ENCODE measurements at regions not wholly inside any gene's neighbourhood (a gene's known extent, or its start where the extent isn't known, plus 50 kb on each side); places are given as distances from the start of the nearest gene placed in this dataset.

- Histone ChIP-seq H3K27me3 (ENCODE audit: control insufficient read depth in 2 of 2, insufficient read depth in 2 of 2, low read length in 2 of 2) (peaks cover 5 to 25% of the 10 kb centered on the region in 2 experiments), H3K4me2 (ENCODE audit: insufficient read depth, low read length) (no peak overlapping the region), H2AFZ (ENCODE audit: low read depth, low read length) (peak overlapping the region; percentile 7; the same call in 1 of the 2 replicates), H3K4me1 (replicated peaks in 1 of 2; ENCODE audit: control insufficient read depth in 2 of 2, insufficient read depth in 2 of 2, low read length in 2 of 2) (peaks cover 6 to 13% of the 10 kb centered on the region in 2 experiments; a peak in 3 of 5 replicates), H3K79me2 (ENCODE audit: control insufficient read depth, insufficient read depth, low read length) (no peaks in the 10 kb centered on the region), H3K4me3 (no peak overlapping the region), H3K36me3 (ENCODE audit: control insufficient read depth, insufficient read depth, low read length) (no peaks in the 10 kb centered on the region), H3K27ac (ENCODE audit: extremely low read depth, low read depth, low read length) (no peak overlapping the region), H3K9me3 (replicated peaks; ENCODE audit: control insufficient read depth, insufficient read depth, low read depth, low read length) (no peaks in the 10 kb centered on the region), H3K9ac (ENCODE audit: insufficient read depth in 1 of 2, low read depth in 2 of 2, low read length in 2 of 2) (no peak overlapping the region), H4K20me1 (replicated peaks; ENCODE audit: control insufficient read depth, insufficient read depth, low read length) (no peaks in the 10 kb centered on the region), H3K9me1 (ENCODE audit: control insufficient read depth, insufficient read depth, low read length) (no peaks in the 10 kb centered on the region)
- ChIA-PET CTCF (ENCODE audit: low intra/inter-chr PET ratio) (no interaction called here), POLR2A (no interaction called here)
- ATAC-seq (no peak), FAIRE-seq (peak; percentile 51), DNase-seq (ENCODE audit: extremely low read depth in 1 of 4, low spot score in 3 of 4) (no peak)
- WGBS (ENCODE audit: insufficient coverage, low coverage, missing lambda C conversion rate) = 14% methylated on average over 6 of the region's 6 CpGs
- intact Hi-C loops (cut with micrococcal nuclease) (no loop called here), in situ Hi-C loops (cut with MboI) (no loop called here)
- no TSS peak for BruUV-seq (replicated peaks)
- TF ChIP-seq DPF2 (IDR thresholded peaks at IDR 0.05) (peak; percentile 44; the same call in 1 of the 2 replicates), ZNF3 (CRISPR knock-in tag; IDR thresholded peaks at IDR 0.05) (no peak), DIDO1 (tag; IDR thresholded peaks at IDR 0.05; ENCODE audit: low read depth) (no peak), NR2C2 (CRISPR knock-in tag; IDR thresholded peaks at IDR 0.05) (no peak), NR2C2 (tag; IDR thresholded peaks at IDR 0.05) (peak; percentile 39; the same call in 1 of the 2 replicates), ZNF384 (IDR thresholded peaks at IDR 0.05; ENCODE audit: low read depth, low read length) (no peak), PCBP1 (IDR thresholded peaks at IDR 0.05; ENCODE audit: low read depth, low read length, poor library complexity, severe bottlenecking) (peak; percentile 30), KHSRP (IDR thresholded peaks at IDR 0.05) (no peak), ZNF24 (IDR thresholded peaks at IDR 0.05) (no peak), ZBTB9 (CRISPR knock-in tag; IDR thresholded peaks at IDR 0.05) (no peak), USF1 (CRISPR knock-in tag; IDR thresholded peaks at IDR 0.05) (no peak), ZNF766 (CRISPR knock-in tag; conservative IDR thresholded peaks at IDR 0.05) (peak; percentile 99), DDX20 (tag; IDR thresholded peaks at IDR 0.05; ENCODE audit: low read depth) (no peak), ZBTB26 (CRISPR knock-in tag; IDR thresholded peaks at IDR 0.05) (no peak), YY1 (IDR thresholded peaks at IDR 0.05; ENCODE audit: borderline replicate concordance in 1 of 3, control insufficient read depth in 1 of 3, extremely low read depth in 1 of 3, insufficient read depth in 3 of 3, insufficient read length in 1 of 3, insufficient replicate concordance in 2 of 3, low read depth in 1 of 3, low read length in 2 of 3) (no peak)
Observed at GRCh38 chr6:6829872-6830685, 241.6 kb downstream of the LY86 start.

Measured in K562 (cell line).